HEK293T (cell line): ENCODE measurements at regions not wholly inside any gene's neighbourhood (a gene's known extent, or its start where the extent isn't known, plus 50 kb on each side); places are given as distances from the start of the nearest gene placed in this dataset.

Experiments used
- CTCF ChIA-PET: fragments of 350-600 bp; formaldehyde crosslinking; extraction: SDS; loops from one replicate; lab custom pipeline; 2021; ENCODE audit warnings: antibody characterized with exemption, inconsistent platforms; lab: Yijun Ruan, JAX
- POLR2A ChIA-PET: fragments of 350-600 bp; formaldehyde crosslinking; extraction: SDS; loops from one replicate; lab custom pipeline; 2020; ENCODE audit warnings: antibody characterized with exemption, inconsistent platforms; lab: Yijun Ruan, JAX
- DNase-seq: peaks from one replicate; pipeline ENCODE4 v3.0.0; 2012; ENCODE audit warnings: mixed read lengths; ENCODE audit errors: extremely low spot score
- ARNT ChIP-seq: fragments of 450-650 bp; IDR thresholded peaks from 2 replicates; pipeline ENCODE4 v1.6.1; 2017; ENCODE audit warnings: mild to moderate bottlenecking
- BHLHE40 ChIP-seq: fragments of 450-650 bp; IDR thresholded peaks from 2 replicates; pipeline ENCODE4 v1.6.1; 2016; ENCODE audit warnings: mild to moderate bottlenecking, moderate library complexity, borderline replicate concordance
- CTBP1 ChIP-seq: fragments of 450-650 bp; IDR thresholded peaks from 2 replicates; pipeline ENCODE4 v1.6.1; 2016; ENCODE audit warnings: borderline replicate concordance
- ELF4 ChIP-seq: fragments of 450-650 bp; IDR thresholded peaks from 2 replicates; pipeline ENCODE4 v1.6.1; 2017; ENCODE audit warnings: antibody characterized with exemption
- FOXA1 ChIP-seq: fragments of 450-650 bp; IDR thresholded peaks from 2 replicates; pipeline ENCODE4 v1.6.1; 2016; ENCODE audit warnings: mild to moderate bottlenecking
- FOXK2 ChIP-seq: fragments of 450-650 bp; IDR thresholded peaks from 2 replicates; pipeline ENCODE4 v1.6.1; 2016; ENCODE audit warnings: mild to moderate bottlenecking
- FOXM1 ChIP-seq: fragments of 450-650 bp; IDR thresholded peaks from 2 replicates; pipeline ENCODE4 v1.6.1; 2017; ENCODE audit warnings: mild to moderate bottlenecking, borderline replicate concordance
- HDGF ChIP-seq: fragments of 450-650 bp; IDR thresholded peaks from 2 replicates; pipeline ENCODE4 v1.6.1; 2017; ENCODE audit warnings: antibody characterized with exemption, borderline replicate concordance
- L3MBTL2 ChIP-seq: fragments of 450-650 bp; conservative IDR thresholded peaks from 2 replicates; pipeline ENCODE4 v1.6.1; 2016; ENCODE audit warnings: mild to moderate bottlenecking
- LEF1 ChIP-seq: fragments of 450-650 bp; IDR thresholded peaks from 2 replicates; pipeline ENCODE4 v1.6.1; 2017; ENCODE audit warnings: mild to moderate bottlenecking, borderline replicate concordance
- NFRKB ChIP-seq: fragments of 450-650 bp; IDR thresholded peaks from 2 replicates; pipeline ENCODE4 v1.6.1; 2016; ENCODE audit warnings: mild to moderate bottlenecking, moderate library complexity
- SP1 ChIP-seq: fragments of 450-650 bp; IDR thresholded peaks from 2 replicates; pipeline ENCODE4 v1.6.1; 2017
- SUZ12 ChIP-seq: fragments of 450-650 bp; IDR thresholded peaks from 2 replicates; pipeline ENCODE4 v1.6.1; 2016; ENCODE audit warnings: mild to moderate bottlenecking
- TARDBP ChIP-seq: fragments of 450-650 bp; IDR thresholded peaks from 2 replicates; pipeline ENCODE4 v1.6.1; 2016
- ZNF384 ChIP-seq: fragments of 450-650 bp; IDR thresholded peaks from 2 replicates; pipeline ENCODE4 v1.6.1; 2016
- TF ChIP-seq, protein P1 (sequence below): fragments of 450-650 bp; IDR thresholded peaks from 2 replicates; pipeline ENCODE4 v1.6.1; 2016

DNA sequence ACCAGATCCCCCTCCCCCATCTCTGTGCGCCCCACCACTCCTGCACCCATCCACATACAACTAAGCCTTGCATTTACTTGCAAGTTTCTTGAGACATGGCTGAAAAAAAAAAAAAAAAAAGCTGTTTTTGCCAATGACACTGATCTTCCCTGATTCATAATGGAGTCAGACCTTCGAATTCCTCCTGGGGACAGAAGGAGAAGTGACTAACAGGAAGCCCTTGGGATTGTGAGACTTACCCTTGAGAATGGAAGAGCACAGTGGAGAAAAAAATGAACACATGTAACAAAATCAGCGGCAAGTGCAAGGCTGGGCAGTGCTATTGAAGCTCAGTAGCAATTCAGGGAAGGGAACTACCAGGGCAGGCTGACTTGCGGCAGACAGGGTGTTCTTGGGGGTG, 288.4 kb downstream of the BCOR start:
- ChIA-PET POLR2A (no interaction called here), CTCF (interaction anchor here (0.6 kb wide), 1 partner anchor 473 kb away, joined by 3 read pairs; no protein-coding TSS in a partner anchor)
- DNase-seq = no peak
- no peak for TF ChIP-seq SUZ12
- no peak for TF ChIP-seq ZNF384
- TF ChIP-seq CTBP1 = no peak
- no peak for TF ChIP-seq LEF1
- TF ChIP-seq, protein P1, sequence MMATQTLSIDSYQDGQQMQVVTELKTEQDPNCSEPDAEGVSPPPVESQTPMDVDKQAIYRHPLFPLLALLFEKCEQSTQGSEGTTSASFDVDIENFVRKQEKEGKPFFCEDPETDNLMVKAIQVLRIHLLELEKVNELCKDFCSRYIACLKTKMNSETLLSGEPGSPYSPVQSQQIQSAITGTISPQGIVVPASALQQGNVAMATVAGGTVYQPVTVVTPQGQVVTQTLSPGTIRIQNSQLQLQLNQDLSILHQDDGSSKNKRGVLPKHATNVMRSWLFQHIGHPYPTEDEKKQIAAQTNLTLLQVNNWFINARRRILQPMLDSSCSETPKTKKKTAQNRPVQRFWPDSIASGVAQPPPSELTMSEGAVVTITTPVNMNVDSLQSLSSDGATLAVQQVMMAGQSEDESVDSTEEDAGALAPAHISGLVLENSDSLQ = no peak
- no peak for TF ChIP-seq TARDBP
- TF ChIP-seq FOXA1 = no peak
- no peak for TF ChIP-seq FOXK2
- no peak for TF ChIP-seq SP1
- TF ChIP-seq BHLHE40 = no peak
- no peak for TF ChIP-seq NFRKB
- TF ChIP-seq L3MBTL2 = no peak
- no peak for TF ChIP-seq ELF4
- TF ChIP-seq ARNT = no peak

DNA sequence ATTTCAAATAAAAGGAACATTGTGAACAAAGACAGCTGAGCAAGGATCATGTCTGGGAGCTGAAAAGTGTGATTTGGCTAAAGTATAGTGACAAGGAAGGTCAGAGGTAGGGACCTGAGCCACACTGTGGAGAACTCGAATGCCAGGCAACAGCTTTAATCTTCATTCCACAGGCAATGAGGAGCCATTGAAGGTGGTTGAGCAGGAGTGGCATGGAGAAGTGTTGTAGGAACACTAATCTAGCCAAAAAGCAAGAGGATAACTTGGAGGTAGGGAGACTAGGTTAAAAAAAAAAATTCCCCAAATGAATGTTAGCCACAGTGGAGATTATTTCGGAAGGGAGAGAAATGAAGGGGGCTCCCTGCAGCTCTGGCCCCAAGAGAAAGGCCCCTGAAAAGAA, 286.9 kb downstream of the BCOR start:
- POLR2A ChIA-PET = no interaction called here

DNA sequence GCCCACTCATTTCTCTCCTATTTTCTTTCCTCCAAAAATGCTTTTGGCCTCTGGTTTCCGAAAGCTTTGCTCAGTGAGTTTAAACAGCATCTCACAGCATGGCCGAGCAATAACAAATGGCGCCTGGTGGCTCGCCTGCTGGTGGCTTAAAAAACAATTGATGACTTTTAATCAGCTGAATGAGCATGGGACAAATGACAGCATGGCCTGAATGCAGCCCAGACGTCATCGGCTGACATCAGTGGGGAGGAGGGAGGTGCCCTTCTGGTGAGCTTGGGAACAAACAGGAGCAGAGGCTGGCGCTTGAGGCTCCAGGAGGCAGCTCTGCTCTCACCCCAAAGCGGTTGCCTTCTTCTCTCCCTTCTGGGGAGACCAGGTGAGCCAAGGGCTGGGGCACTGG, 286.4 kb downstream of the BCOR start:
- DNase-seq = no peak
- CTCF ChIA-PET = no interaction called here
- TF ChIP-seq FOXM1 = no peak
- no peak for TF ChIP-seq TARDBP
- TF ChIP-seq CTBP1 = no peak
- no peak for TF ChIP-seq ZNF384
- TF ChIP-seq, protein P1 = no peak
- no peak for TF ChIP-seq LEF1
- TF ChIP-seq NFRKB = no peak
- TF ChIP-seq ELF4 = no peak
- TF ChIP-seq FOXK2 = no peak
- no peak for TF ChIP-seq BHLHE40
- POLR2A ChIA-PET = no interaction called here

More for the DNA sequence above, 286.9 kb downstream of the BCOR start:
- TF ChIP-seq ELF4 (no peak), HDGF (no peak)
- CTCF ChIA-PET = no interaction called here
- no peak for DNase-seq

DNA sequence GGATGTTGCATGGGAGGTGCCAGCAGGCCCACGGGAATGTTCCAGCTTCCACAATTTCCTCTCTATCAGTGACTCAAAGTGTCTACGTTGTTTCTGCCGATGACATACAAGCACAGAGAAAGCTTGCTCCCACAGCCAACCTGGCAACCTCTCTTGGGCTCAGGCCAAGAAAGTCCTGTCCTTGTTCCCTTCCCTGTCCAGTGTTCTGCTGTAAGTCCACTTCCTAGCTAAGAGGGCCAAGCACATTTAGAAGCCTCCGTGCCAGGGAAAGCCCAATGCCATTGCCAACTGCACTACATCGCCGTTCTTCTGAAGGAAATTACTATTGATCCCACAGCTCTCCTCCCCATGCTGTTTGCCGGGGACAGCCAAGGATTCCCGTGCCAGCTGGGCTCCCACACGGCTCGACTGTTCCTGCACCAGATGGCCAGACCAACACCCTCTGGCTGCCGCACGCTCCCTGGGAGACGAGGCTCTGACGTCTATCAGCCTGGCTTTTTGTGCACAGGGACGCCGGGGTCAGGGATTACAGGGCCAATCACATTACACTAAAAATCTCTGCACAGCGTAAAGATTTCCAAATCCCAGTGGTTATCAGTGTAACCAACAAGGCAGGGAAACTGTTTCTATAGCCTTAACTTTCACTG, 284.0 kb downstream of the BCOR start:
- no peak for TF ChIP-seq FOXK2
- TF ChIP-seq, protein P1 = no peak
- TF ChIP-seq ELF4 = no peak
- no peak for TF ChIP-seq ZNF384
- no peak for TF ChIP-seq HDGF
- CTCF ChIA-PET = interaction anchor here (0.6 to 1.3 kb wide), 4 partner anchors 17 to 395 kb away, joined by 3 to 5 read pairs (median 3); no protein-coding TSS in a partner anchor
- POLR2A ChIA-PET = interaction anchor here (0.7 to 1.4 kb wide), 3 partner anchors 58 to 354 kb away, joined by 3 to 4 read pairs (median 3); no protein-coding TSS in a partner anchor
- no peak for DNase-seq

DNA sequence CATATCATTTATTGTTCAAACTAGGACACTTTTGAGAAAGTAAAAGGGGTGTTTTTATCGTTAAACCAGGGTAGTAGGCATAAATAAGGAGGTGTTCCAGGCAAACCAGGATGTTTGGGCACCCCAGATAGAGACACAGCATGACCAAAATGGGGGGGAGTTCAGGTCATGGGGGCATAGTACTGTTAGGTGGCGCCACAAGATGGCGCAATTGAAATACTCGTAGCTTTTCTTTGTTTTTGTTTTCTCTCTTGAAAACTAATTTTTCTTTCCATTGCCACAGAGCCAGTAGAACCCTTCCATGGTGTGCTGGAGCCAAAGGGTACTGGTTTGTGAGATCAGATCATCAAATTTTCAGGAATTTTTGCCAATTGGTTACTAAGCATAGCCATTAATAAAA, 283.4 kb downstream of the BCOR start:
- DNase-seq = peak; percentile 22
- CTCF ChIA-PET = interaction anchor here (0.6 to 1.3 kb wide), 5 partner anchors 16 to 394 kb away, joined by 3 to 6 read pairs (median 3); no protein-coding TSS in a partner anchor

DNA sequence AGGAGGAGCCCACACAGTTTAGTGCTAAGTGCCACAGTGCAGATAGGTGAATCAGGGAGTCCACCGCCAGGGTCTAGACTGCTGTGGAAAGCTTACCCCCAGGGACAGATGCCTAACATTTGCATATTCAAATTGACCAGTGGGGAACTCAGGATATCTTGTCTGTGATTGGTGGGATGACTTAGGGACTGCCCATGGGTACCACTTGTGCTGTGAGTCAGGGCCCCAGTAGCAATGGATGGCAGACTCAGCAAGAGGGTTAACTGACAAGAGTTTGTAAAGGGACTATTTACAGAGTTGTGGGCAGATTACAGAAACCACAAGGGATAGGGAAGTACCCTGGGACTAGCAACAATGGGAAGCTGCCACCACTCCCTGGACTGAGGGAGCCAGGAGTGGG, 282.1 kb downstream of the BCOR start:
- no peak for DNase-seq
- no peak for TF ChIP-seq FOXK2
- POLR2A ChIA-PET = no interaction called here
- CTCF ChIA-PET = no interaction called here

More for the DNA sequence above, 283.4 kb downstream of the BCOR start:
- no peak for TF ChIP-seq LEF1
- POLR2A ChIA-PET = interaction anchor here (0.9 kb wide), 1 partner anchor 353 kb away, joined by 4 read pairs; no protein-coding TSS in a partner anchor
